Gastrocnemius medialis (tissue), 4 donors: ENCODE measurements at regions not wholly inside any gene's neighbourhood (a gene's known extent, or its start where the extent isn't known, plus 50 kb on each side); places are given as distances from the start of the nearest gene placed in this dataset.

Source experiments
- CTCF ChIP-seq, 5 experiments: fragments of 450-650 bp in 3 of 5; fragments of 200-600 bp in 2 of 5; sonication (generic) in 2 of 5; IDR thresholded peaks in 4 of 5; conservative IDR thresholded peaks in 1 of 5; 1 replicate in 4 of 5; 2 replicates in 1 of 5; pipeline ENCODE4 v1.5.1; 2016 to 2019; ENCODE audit warnings: antibody characterized with exemption in 5 of 5, mild to moderate bottlenecking in 3 of 5, moderate library complexity in 3 of 5
- POLR2A ChIP-seq, 2 donors: fragments of 450-650 bp; IDR thresholded peaks; one replicate each; pipeline ENCODE4 v1.6.1; 2017; ENCODE audit warnings: antibody characterized with exemption in 2 of 2, mild to moderate bottlenecking in 2 of 2, moderate library complexity in 2 of 2

DNA sequence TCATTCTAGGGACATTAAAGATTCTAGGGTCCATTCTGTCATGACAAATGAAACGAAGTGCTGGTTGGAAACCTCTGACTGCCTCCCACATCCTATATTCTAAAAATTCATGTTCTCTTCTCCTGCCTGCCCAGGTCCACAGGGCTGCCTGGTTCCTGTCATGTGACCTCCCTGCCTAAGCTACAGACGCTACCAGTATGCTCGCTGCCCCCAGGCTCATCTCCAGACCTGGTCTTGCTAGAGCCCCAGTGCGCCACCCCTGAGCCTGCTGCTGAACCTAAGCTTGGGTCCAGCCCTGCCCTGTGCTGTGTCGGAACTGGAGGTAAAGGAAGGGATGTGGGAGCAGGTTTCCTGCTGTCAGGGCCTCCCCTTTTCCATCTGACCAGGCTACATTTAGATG, 231.6 kb upstream of the CDH5 start:
- TF ChIP-seq POLR2A (IDR thresholded peaks at IDR 0.05) (no peak), CTCF (IDR thresholded peaks at IDR 0.05 in 4 of 5, conservative IDR thresholded peaks at IDR 0.05 in 1 of 5) (no peak)
